AG10803 (cell line): ENCODE measurements at regions not wholly inside any gene's neighbourhood (a gene's known extent, or its start where the extent isn't known, plus 50 kb on each side); places are given as distances from the start of the nearest gene placed in this dataset.

Experiments used
- DNase-seq: peaks from one replicate; pipeline ENCODE4 v3.0.0; 2010; ENCODE audit warnings: low read depth
- H3K4me3 ChIP-seq: 2 replicates; pipeline ENCODE4 v1.5.1; 2011; ENCODE audit warnings: mild to moderate bottlenecking, low read length, control low read depth
- CTCF ChIP-seq: conservative IDR thresholded peaks from 2 replicates; pipeline ENCODE4 v1.5.1; 2011; ENCODE audit warnings: mild to moderate bottlenecking, low read length, control low read depth, inconsistent platforms

GRCh38 chr18:66994790-66995189, 390.9 kb upstream of the CDH19 start:
- TF ChIP-seq CTCF = no peak
- DNase-seq = no peak

GRCh38 chr18:66993492-66993891, 389.6 kb upstream of the CDH19 start:
- no peak overlapping the region for H3K4me3 ChIP-seq
- TF ChIP-seq CTCF = no peak
- no peak for DNase-seq

More at GRCh38 chr18:66994790-66995189, 390.9 kb upstream of the CDH19 start:
- no peak overlapping the region for H3K4me3 ChIP-seq

GRCh38 chr18:66990909-66991308, 387.0 kb upstream of the CDH19 start:
- DNase-seq = no peak
- H3K4me3 ChIP-seq = no peak overlapping the region
- TF ChIP-seq CTCF = no peak

- no peak overlapping the region for H3K4me3 ChIP-seq
- no peak for TF ChIP-seq CTCF
- DNase-seq = no peak
These were observed 375.1 kb upstream of the CDH19 start for GRCh38 chr18:66979009-66979408.

- no peak for TF ChIP-seq CTCF
- DNase-seq = no peak
- no peak overlapping the region for H3K4me3 ChIP-seq
These were observed 368.8 kb upstream of the CDH19 start for GRCh38 chr18:66972681-66973080.

- H3K4me3 ChIP-seq = no peak overlapping the region
- DNase-seq = no peak
- no peak for TF ChIP-seq CTCF
These were observed 368.1 kb upstream of the CDH19 start for GRCh38 chr18:66971960-66972359.

- TF ChIP-seq CTCF = no peak
- no peak overlapping the region for H3K4me3 ChIP-seq
- no peak for DNase-seq
These were observed 362.3 kb upstream of the CDH19 start for GRCh38 chr18:66966171-66966570.
